ENCODE measurements at regions not wholly inside any gene's neighbourhood (a gene's known extent, or its start where the extent isn't known, plus 50 kb on each side); places are given as distances from the start of the nearest gene placed in this dataset.

DNA sequence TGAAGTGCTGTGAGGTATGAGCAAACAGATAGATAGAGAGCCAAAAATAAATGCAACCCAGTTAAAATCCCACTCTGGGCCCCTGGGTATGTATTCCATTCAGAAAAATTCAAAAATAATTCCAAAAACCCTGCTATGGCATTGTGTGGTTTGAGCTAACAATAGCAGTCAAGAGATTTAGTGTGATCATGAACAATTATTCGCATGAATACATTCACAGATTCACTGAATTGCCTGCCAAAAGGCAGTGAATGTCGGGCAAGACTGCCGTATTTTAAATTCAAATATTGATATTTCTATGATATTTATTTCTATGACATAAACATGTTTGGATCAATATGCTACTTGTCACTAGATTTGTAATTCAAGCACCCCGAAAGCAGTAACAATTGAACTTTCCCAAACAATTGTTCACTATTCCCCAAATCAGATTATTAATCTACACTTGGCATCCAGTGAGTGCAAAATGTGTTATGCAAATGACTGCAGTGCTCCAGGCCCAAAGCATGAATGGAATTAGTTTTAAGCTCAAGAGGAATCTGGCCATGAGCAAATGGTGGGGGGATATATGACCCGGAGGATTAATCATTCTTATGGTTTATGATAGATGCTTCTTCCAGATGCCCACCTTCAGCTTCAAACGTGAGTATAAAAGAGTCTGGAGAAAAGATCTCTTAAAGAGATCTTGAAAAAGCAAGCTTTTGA lies 417.0 kb upstream of the MEIS2 start:
- TF ChIP-seq POLR2AphosphoS5 (IDR thresholded peaks at IDR 0.05; ENCODE audit: low read depth, low read length) (no peak), POLR2A (IDR thresholded peaks at IDR 0.05; ENCODE audit: low read depth, low read length) (no peak), TAF1 (IDR thresholded peaks at IDR 0.05; ENCODE audit: borderline replicate concordance, low read depth, low read length) (no peak)
